GM19025 (cell line): ENCODE measurements at regions not wholly inside any gene's neighbourhood (a gene's known extent, or its start where the extent isn't known, plus 50 kb on each side); places are given as distances from the start of the nearest gene placed in this dataset.

Experiments
- ATAC-seq: cut with Tn5 transposase; IDR thresholded peaks from one replicate; pipeline ENCODE4 v1.9.1; 2021; ENCODE audit warnings: mild to moderate bottlenecking, low read depth, moderate library complexity; ENCODE audit not compliant: unreplicated experiment

DNA sequence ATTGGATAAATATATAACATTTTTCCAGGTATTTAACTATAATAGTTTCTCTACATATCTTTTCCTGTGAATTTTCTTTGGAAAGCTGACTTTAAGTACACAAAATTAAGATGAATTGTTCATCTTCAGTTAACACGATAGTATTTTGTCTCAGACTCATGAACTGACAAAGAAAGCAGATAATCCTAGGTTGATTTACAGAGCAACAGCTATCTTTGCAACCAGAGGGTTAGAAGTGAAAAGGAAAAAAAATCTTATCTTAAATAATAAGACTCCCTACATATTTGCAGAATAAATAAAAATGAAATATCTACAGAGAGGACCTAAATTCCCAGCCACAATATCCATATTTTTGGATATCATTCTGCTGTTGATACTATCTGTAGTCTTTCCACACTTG is 350.2 kb upstream of the GRM7 start:
- no peak for ATAC-seq

DNA sequence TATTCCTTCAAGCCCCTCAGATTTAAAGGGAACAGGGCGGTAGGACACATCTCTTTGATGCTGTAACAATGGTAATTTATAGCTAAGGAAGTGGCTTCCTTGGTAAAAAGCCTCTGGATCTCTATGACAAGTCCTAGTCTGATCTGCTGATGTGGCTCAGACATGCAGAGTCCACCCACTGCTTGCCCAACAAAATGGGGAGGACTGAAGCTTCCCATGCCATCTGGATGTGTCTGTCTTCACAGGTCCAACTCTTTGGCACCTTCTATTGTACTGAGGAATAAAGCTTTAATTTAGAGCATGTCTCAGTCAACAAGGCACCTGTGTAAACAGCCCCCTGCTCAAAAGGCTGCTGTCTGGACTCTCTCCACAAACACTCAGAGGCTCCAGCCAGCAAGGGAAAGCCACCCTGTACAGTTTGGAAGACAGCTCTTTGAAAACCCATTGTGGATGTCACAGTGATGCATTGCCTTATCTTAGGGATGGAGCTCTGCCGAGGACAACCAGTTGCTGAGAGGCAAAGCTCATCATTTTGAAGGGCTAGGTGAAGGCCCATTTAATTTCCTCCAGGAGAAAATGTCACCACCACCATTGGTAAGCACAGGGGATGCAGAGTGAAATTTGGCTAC is 348.6 kb upstream of the GRM7 start:
- no peak for ATAC-seq

DNA sequence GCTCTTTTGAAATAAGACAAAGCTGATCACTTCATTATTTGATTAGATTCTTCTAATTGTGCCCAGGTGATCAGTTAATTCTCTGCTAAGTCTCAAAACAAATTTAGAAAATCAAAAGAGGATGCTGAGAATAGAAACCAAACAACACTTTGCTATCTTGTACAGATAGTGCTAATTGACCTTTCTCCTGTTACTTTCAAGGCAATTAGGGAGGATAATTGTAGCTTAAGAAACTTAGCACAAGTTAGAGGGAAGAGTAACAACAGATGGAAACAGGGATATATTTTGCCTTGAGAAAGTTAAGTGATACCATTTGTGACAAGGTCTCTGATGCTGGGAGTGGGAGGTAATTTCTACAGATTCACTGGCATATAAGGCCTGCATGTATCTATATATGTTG is 344.8 kb upstream of the GRM7 start:
- ATAC-seq: no peak

DNA sequence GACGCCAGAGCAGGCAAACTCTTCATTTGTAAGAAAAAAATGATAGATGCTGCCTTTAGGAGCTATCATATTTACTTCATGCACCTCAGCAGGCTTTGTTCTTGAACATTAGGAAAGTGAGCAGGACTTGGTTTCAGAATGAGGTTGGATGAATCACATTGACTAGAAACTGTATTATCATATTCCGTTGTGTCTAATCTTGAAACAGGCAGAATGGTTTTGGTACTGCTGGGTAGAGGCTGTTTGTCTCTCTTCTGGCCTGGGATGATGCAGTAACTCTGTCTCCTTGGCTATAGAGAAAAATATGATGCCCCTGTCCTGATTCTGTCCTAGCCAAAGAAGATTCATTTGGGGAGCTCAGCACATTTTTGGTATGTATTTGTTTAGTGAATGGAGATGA is 344.2 kb upstream of the GRM7 start:
- no peak for ATAC-seq

DNA sequence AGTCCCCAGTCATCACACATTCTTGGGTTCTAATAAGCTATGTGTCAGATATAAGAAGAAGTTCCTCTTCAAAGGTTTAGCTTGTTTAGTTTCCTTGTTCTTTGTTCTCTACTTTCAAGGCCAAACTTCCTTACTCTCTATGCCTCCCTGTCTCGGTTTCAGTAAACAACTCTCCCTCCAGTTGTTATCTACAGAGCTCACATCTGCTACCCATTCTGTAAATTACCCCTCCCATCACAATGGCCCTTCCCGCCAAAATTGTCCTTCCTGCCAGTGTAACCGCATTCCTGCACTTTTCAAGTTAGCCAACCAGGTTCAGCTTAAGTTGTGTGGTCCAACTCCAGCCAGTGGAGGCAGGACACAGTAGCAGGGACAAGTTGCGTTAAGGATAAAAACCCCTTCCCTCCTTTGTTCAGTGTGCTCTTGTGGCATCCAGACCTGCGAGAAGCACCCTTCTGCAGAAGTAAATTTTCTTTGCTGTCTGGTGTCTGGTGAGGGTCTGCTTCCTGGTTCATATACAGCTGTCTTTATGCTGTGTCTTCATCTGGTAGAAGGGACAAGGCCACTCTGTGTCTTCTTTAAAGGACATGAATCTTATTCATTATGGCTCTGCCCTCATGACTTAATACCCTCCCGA is 342.1 kb upstream of the GRM7 start:
- ATAC-seq: no peak

DNA sequence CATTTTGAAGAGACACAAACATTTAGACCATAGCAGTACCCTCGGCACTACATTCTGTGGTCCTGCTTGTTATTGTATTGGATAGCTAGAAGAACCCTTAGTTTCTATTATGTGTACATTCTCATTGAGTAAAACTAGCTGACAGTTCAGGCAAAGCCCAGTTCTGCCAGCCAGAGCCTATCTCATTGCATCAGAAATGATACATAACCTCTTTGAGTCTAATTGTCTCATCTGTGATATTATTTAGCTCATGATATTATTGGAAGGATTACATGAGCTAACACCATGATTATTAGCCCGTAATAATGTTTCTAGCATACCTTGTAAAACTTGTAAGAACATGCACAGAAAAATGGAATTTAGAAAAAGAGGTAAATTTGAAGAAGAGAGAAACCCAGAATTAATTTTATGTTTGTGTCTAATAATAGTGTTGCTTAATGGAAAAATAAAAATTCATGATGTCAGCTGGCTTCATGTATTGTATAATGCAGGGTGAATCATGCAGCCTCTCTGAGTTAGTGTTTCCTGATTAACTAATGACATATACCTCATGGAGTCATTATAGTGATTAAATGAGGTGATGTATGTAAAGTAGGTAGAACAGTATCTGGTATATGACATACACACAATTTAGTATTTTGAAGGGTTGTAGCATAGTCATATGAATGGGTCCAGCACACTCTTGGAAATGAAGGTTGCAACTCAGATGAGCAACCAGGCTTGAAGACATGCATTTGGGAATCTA is 339.4 kb upstream of the GRM7 start:
- no peak for ATAC-seq

DNA sequence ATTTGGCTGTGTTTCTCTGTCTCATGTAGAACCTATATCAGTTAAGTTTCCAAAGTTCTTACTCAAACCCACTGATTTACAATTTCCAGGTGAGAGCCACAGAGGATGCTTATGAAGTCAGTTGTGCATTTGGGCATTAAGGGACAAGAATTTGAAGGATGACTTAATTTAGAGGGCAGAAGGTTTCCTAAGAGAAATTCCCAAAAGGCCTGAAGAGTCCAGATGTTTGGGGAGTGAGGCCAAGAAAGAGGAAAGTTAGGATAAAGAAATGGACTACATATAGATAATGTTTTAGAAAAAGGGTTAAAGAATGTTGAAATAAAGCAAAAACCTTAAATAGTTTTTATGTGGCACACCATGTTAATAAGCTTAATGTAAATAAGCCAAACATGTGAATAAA is 338.7 kb upstream of the GRM7 start:
- no peak for ATAC-seq

DNA sequence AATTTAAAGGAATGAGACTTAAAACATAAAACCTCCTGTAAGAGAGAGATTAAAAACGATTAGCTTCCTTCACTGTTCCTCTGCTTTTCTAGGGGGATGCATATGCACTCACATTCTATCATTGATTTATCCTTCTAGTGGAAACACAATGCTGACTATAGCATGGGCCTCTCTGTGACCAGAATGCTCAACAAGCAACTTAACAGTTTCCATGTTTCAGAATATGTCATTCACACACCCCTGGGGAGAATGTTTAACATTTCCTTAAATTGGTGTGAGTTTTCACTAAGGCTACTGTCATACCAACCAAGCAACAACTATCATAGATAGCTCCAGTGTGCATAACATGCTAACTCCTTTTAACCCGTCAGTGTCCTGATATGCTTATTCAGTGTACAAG is 337.9 kb upstream of the GRM7 start:
- no peak for ATAC-seq

DNA sequence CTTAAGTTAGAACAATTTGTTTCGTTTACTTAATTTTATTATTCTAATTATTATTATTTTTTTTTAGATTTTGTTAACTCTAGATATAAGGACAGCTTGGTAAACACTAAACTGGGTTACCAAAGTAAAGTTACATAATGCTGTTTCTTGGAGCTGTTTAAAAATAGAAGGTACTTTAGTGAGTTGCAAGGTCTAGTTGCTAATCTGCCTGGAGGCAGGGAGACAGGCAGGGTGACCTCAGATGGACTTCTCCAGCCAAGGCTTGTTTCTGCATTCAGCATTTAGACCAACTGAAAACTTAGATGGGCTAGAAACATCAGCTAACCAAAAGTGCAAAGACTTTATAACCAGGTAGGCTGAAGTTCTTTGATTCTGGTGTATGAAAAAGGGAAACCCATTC is 336.4 kb upstream of the GRM7 start:
- ATAC-seq: no peak

DNA sequence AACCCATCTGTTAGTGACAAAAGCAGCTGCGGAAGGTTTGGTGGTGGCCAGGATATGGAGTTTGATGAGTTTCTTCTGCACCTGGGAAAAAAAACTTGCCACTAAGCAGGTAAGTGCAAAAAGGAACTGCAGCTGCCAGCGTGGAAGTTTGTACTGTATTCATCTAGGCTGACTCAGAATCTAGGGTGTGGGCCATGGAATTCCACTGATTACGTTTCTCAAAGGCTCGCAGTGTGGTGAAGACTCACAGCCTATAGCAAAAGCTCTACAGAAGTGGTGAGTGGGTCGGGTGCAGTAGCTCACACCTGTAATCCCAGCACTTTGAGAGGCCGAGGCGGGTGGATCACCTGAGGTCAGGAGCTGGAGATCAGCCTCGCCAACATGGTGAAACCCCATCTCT is 334.6 kb upstream of the GRM7 start:
- no peak for ATAC-seq

DNA sequence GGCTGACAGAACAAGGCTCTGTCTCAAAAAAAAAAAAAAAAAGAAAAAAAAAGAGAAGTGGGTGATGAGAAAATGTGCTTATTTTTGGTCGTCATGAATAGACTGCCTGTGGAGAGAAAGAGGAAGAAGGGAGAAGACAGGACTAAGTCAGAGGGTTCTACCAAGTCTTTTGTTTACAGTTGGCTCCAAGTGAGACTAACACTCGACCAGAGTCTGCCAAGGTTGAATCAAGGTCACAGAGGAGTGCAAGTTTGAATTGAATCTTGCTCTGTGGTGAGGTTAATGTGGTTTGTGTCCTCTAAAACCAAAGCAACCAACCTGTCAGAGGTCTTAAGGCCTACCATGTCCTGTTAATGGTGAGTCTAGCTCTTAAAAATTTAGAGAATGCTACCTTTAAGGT is 334.1 kb upstream of the GRM7 start:
- ATAC-seq: no peak

DNA sequence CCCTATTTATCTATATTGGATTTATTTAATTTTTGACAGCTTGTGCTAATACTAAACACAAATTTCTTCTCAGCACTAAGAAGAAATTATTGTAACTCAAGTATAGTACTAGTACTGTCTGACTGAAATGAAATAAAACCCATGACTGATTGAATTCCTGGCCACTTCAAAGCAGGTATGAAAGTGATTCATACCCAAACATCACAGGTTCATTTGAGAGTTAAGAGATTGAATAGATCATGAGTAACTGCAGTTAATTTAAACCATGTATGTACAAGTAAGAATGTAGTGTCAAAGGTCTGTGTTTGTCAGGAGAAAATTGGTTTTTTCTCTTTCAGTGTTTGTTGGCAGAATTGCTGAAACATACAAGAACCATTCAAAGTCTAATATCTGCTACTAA is 332.0 kb upstream of the GRM7 start:
- no peak for ATAC-seq

DNA sequence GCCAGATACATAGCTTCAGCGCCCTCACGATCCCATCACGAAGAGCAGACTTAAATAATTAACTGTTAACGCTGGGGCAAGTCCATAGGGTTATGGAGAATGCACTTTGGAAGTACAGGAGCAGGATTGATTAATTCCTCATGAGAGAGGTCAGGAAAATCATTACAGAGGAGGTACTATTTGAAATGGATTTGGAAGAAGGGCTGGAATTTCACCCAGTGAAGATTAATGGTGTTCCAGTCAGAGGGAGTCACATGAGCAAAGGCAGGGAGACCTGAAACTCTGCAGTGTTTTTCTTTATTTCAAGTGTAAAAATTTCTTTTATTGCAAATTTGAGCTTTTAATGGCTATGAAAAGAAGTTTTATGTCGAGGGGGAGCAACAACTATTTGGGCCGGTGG is 329.8 kb upstream of the GRM7 start:
- ATAC-seq: no peak

DNA sequence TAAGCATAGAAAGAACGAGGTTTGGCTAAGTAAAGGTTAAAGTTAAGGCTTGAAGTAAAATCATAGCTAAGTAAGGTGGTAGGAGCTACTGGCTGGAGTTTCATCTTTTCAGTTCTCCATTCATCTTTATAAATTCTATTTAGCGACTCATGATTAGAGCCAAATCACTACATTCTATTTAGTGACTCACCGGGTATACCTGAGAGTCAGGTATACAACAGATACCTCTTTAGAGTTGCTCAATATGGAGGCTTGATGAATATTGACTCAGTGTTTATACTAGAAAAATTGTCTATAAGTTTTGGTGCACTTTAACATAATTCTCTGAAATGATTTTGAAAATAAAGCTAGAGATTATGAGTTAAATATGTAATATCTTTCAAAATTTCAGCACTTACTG is 328.8 kb upstream of the GRM7 start:
- no peak for ATAC-seq

DNA sequence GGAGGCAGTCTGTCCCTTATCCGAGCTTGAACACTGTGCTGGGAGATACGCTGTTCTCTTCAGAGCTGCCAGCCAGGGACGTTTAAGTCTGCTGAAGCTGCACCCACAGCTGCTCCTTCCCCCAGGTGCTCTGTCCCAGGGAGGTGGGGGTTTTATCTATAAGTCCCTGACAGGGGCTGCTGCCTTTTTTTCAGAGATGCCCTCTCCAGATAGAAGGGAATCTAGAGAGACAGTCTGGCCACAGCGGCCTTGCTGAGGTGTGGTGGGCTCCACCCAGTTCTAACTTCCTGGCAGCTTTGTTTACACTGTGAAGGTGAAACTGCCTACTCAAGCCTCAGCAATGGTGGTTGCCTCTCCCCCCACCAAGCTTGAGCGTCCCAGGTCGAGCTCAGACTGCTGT is 319.9 kb upstream of the GRM7 start:
- no peak for ATAC-seq

DNA sequence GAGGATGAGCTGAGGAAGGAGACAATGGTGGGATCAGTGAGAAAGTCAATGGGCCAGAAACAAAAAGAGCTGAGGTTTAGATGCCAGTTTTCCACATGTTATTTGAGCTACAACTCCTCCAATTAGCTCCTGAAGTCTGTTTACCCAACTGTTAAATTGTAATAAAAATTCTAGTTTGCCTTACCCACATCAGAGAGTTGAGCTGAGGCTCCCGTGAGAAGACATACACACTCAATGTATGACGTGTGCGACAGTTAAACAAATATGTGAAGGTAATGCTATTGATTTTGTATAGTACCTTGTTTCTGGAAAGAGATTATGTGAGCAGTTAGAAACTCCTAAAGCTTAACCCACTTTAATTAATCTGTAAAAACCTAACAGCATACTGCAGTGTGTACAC is 318.1 kb upstream of the GRM7 start:
- ATAC-seq: no peak

DNA sequence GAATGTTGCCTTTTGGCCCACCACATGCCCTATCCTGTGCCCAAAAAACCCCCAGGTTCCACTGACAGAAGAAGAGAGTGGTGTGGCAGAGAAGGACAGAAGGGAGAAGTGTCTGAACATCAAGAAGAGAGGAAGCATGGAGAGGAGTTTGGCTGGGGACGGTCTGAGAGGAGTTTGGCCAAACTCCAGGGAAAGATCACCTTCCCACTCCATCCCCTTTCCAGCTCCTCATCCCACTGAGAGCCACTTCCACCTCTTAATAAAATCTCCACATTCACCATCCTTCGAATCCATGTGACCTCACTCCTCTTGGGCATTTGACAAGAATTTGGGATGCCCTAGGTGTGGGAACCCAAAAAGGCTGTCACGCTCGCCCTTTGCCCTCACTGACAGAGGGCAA is 311.6 kb upstream of the GRM7 start:
- ATAC-seq: no peak

DNA sequence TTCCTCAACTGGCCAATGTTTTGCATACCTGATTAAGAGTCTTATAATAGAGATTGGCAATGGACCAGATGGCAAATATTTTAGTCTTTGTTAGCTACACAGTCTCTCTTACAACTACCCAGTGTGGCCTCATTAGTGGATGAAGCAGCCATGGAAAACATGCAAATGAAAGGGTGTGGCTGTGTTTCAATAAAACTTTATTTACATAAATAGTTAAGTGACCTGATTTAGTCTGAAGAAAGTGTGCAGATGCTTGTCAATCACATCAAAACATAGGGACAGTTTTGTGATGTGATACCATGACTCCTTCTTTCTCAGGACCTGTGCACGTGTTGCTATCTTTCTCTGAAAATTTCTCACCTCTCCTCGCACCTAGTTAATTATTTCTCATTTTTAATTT is 309.8 kb upstream of the GRM7 start:
- ATAC-seq: no peak

DNA sequence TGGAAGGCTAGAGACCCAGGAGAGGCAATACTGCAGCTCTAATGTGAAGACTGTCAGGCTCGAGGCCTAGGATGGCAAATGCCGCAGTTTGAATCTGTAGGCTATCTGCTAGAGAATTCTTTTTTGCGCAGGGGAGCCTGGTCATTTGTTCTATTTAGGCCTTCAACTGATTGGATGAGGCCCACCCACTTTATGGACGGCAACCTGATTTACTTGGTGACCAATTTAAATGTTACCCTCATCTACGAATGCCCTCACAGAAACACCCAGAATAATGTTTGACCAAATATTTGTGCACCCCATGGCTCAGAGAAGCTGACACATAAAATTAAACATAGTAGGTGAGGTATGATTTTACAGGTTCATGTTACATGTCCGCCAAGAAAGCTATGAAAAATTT is 300.7 kb upstream of the GRM7 start:
- ATAC-seq: no peak

DNA sequence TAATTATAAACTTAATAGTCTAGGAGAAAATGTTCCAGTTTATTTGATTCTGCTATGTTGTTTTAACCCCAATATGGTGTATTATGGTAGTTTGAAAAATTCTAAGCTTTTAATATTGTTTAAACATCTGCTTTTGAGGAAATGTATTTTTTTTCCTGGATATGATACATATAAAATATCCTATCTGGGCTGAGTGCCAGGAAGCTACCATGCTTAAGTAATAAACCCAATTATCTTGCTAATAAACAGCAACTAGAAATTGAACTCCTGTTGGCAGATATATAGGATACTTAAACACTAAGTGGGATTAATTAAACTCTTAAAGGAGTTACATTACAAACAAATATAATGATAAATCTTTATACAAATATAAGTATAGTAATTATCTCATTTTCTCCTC is 293.7 kb upstream of the GRM7 start:
- no peak for ATAC-seq

DNA sequence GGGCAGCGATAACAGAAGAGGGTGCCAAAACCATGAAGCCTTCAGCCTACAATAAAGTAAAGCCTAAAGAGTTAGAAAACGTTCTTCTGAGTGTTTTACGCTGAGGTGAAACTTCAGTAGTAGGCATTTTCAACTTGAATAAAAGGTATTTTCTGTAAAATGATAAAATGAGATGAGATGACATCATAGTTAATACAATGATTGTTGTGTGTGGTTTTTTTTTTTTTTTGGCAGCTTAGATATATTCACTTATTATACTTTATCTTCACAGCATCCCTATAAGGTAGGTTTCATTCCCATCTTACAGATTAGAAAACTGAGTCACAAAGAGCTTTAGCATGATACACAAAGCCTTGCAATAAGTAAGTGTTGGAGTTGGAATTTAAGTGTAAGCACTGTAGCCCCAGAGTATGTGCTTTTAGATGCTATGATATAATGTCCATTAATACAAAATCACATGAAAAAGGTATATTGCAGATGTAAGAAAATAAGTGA is 291.9 kb upstream of the GRM7 start:
- ATAC-seq: no peak

DNA sequence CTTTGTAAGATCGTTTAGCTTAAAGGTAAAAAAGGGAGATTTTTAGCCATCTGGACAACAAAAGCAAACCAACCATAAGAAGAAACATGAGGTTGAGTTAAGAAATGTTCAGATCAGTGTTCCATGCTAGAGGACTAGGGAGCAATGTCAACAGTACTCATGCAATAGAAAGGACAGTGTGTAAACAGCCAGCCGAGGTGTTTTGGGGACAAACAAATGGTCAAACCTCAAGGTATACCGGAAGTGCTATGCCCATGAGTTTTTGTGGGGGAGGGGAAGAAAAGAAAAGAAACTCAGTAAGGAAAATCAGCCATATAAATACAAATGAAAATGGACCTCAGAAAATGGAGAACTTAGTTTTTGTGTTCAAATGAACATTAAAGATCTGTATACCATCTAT is 289.5 kb upstream of the GRM7 start:
- no peak for ATAC-seq
